Naive thymus-derived CD4-positive, alpha-beta T cell (primary cell): ENCODE measurements at regions not wholly inside any gene's neighbourhood (a gene's known extent, or its start where the extent isn't known, plus 50 kb on each side); places are given as distances from the start of the nearest gene placed in this dataset.
"Not testable (repeated sequence)": the region's sequence is repeated elsewhere in the genome, so short reads cannot be mapped to it uniquely, and the experiment has no call there.

Experiments used
- ATAC-seq: fragments of 150-1000 bp; cut with Tn5 transposase; 2 replicates; pipeline ENCODE4 v1.10.0; 2021; ENCODE audit warnings: mild to moderate bottlenecking, moderate library complexity
- CTCF ChIA-PET: fragments of 350-600 bp; sonication (Branson Sonifier 250); formaldehyde crosslinking; loops from one replicate; lab custom pipeline; 2021; ENCODE audit warnings: antibody characterized with exemption; lab: Charles Lee
- POLR2A ChIA-PET: fragments of 350-600 bp; sonication (Branson Sonifier 250); formaldehyde crosslinking; loops from one replicate; lab custom pipeline; 2021; ENCODE audit warnings: antibody characterized with exemption, inconsistent platforms; lab: Charles Lee
- DNase-seq, 9 donors: peaks; one replicate each; pipeline versions ENCODE4 v3.0.0 to v3.0.0-alpha.2; 2020 to 2022; ENCODE audit warnings: mixed read lengths in 1 of 9
- H3K27ac ChIP-seq: one replicate; pipeline ENCODE4 v1.7.0; 2013; ENCODE audit warnings: mild to moderate bottlenecking, low read depth, low read length, moderate library complexity
- H3K27me3 ChIP-seq, 2 donors: one replicate each; pipeline ENCODE4 v1.7.0; 2013; ENCODE audit warnings: low read length in 2 of 2, mild to moderate bottlenecking in 2 of 2, moderate library complexity in 2 of 2; ENCODE audit not compliant: control insufficient read depth in 2 of 2, insufficient read depth in 2 of 2
- H3K36me3 ChIP-seq, 3 experiments: 1 replicate in 2 of 3; 2 replicates in 1 of 3; pipeline ENCODE4 v1.7.0; 2013; ENCODE audit warnings: low read length in 3 of 3, mild to moderate bottlenecking in 3 of 3, moderate library complexity in 1 of 3; ENCODE audit not compliant: insufficient read depth in 3 of 3, control insufficient read depth in 2 of 3
- H3K4me1 ChIP-seq, 2 donors: one replicate each; pipeline ENCODE4 v1.7.0; 2013; ENCODE audit warnings: low read length in 2 of 2, mild to moderate bottlenecking in 2 of 2, moderate library complexity in 1 of 2; ENCODE audit not compliant: control insufficient read depth in 2 of 2, insufficient read depth in 2 of 2
- H3K4me3 ChIP-seq: 2 replicates; pipeline ENCODE4 v1.7.0; 2013; ENCODE audit warnings: mild to moderate bottlenecking, low read length
- H3K9me3 ChIP-seq, 3 experiments: 1 replicate in 2 of 3; 2 replicates in 1 of 3; pipeline ENCODE4 v1.7.0; 2013; ENCODE audit warnings: low read length in 3 of 3; ENCODE audit not compliant: control insufficient read depth in 2 of 3
- H3K27ac Mint-ChIP-seq, 9 donors: one replicate each; pipeline ENCODE4 v1.8.0; 2020 to 2022; ENCODE audit warnings: mixed read lengths in 9 of 9, mild to moderate bottlenecking in 8 of 9, moderate library complexity in 5 of 9, inconsistent platforms in 2 of 9
- H3K27me3 Mint-ChIP-seq, 5 donors: one replicate each; pipeline ENCODE4 v1.8.0; 2021 to 2022; ENCODE audit warnings: mixed read lengths in 5 of 5, mild to moderate bottlenecking in 1 of 5
- H3K36me3 Mint-ChIP-seq, 5 donors: one replicate each; pipeline ENCODE4 v1.8.0; 2020 to 2022; ENCODE audit warnings: mixed read lengths in 5 of 5, mild to moderate bottlenecking in 3 of 5, inconsistent platforms in 1 of 5
- H3K4me1 Mint-ChIP-seq, 7 donors: one replicate each; pipeline ENCODE4 v1.8.0; 2020 to 2022; ENCODE audit warnings: mixed read lengths in 7 of 7, mild to moderate bottlenecking in 3 of 7, inconsistent platforms in 1 of 7
- H3K4me3 Mint-ChIP-seq, 10 donors: one replicate each; pipeline ENCODE4 v1.8.0; 2020 to 2022; ENCODE audit warnings: mild to moderate bottlenecking in 10 of 10, mixed read lengths in 10 of 10, moderate library complexity in 6 of 10, inconsistent platforms in 2 of 10
- H3K9me3 Mint-ChIP-seq, 11 donors: one replicate each; pipeline ENCODE4 v1.8.0; 2020 to 2022; ENCODE audit warnings: mixed read lengths in 11 of 11, mild to moderate bottlenecking in 4 of 11, inconsistent platforms in 1 of 11, moderate library complexity in 1 of 11
- intact Hi-C, 2 donors: fragments of 100-400 bp; cut with micrococcal nuclease; formaldehyde crosslinking; loops; one replicate each; pipeline ENCODE4 v1.15.1; 2023

DNA sequence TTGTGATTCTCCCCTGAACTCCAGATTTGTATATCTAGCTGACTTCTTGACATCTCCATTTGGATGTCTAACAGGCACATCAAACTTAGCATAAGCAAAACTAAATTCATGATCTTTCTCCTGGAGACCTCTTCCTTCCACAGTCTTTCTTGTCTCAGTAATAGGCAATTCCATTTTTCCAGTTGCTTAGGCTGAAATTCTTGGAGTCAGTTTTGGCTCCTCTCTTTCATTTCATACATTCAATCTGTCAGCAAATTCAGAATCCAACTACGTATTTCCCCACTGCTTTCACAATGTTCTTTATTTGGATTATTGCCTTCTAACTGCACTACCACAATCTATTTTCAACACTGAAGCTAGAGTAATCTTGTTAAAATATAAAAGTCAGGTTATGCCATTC is 219.9 kb upstream of the GLRA2 start:
- no peaks in the 10 kb centered on the region for H3K4me1 ChIP-seq
- H3K27me3 ChIP-seq, result no peaks in the 10 kb centered on the region
- CTCF ChIA-PET, result no interaction called here
- no peaks in the 10 kb centered on the region for H3K36me3 ChIP-seq
- H3K27me3 Mint-ChIP-seq, result no peaks in the 10 kb centered on the region
- H3K27ac Mint-ChIP-seq, result no peak overlapping the region
- no peak overlapping the region for H3K4me3 Mint-ChIP-seq
- H3K27ac ChIP-seq, result no peak overlapping the region
- no peaks in the 10 kb centered on the region for H3K36me3 Mint-ChIP-seq
- H3K4me1 Mint-ChIP-seq, result no peaks in the 10 kb centered on the region
- no peak for DNase-seq
- intact Hi-C loops, result no loop called here
- no peak for ATAC-seq
- no peak overlapping the region for H3K4me3 ChIP-seq
- POLR2A ChIA-PET, result no interaction called here
- no peaks in the 10 kb centered on the region for H3K9me3 ChIP-seq
- peaks cover 0 to 14% (median 0%) of the 10 kb centered on the region in 11 donors for H3K9me3 Mint-ChIP-seq

DNA sequence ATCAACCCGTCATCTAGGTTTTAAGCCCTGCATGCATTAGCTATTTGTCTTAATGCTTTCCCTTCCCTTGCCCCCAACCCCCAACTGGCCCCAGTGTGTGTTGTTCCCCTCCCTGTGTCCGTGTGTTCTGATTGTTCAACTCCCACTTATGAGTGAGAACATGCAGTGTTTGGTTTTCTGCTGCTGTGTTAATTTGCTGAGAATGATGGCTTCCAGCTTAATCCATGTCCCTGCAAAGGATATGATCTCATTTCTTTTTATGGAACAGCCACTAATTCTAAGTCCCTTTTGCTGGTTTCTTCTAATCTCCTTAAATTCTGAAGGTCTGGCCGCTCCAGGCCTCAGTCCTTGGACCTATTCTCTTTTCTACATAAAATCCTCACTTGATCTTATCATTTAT is 220.4 kb upstream of the GLRA2 start:
- POLR2A ChIA-PET, intact Hi-C loops: not testable (repeated sequence)

DNA sequence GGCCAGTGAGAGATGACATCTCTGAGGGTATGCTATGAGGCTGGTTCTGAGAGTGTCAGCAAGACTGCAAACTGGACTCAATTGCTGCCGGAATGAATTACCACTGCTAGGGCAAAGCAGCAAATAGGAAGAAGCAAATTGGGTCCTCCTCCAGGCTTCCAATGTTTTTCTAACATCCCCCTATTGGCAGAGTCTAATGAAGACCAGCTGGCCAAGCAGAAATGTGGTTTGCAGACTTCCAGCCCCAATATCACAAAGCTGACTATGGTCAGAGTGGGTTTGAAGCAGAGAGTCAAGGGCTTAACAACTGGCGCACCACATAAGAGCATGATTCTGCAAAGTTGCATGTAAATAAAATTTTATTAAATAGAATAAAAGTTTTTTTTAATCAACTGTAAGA is 225.4 kb upstream of the GLRA2 start:
- Mint-ChIP-seq H3K4me3 (no peak overlapping the region), H3K9me3 (peaks cover 0 to 3% (median 0%) of the 10 kb centered on the region in 11 donors), H3K4me1 (no peaks in the 10 kb centered on the region), H3K36me3 (no peaks in the 10 kb centered on the region), H3K27me3 (no peaks in the 10 kb centered on the region), H3K27ac (no peak overlapping the region)
- DNase-seq (no peak), ATAC-seq (no peak)
- Histone ChIP-seq H3K36me3 (no peaks in the 10 kb centered on the region), H3K4me1 (no peaks in the 10 kb centered on the region), H3K27me3 (no peaks in the 10 kb centered on the region), H3K9me3 (no peaks in the 10 kb centered on the region), H3K4me3 (no peak overlapping the region), H3K27ac (no peak overlapping the region)
- POLR2A ChIA-PET, result no interaction called here
- CTCF ChIA-PET, result no interaction called here
- intact Hi-C loops, result no loop called here

More for the DNA sequence above, 220.4 kb upstream of the GLRA2 start:
- ATAC-seq, DNase-seq, H3K27ac Mint-ChIP-seq, H3K27me3 Mint-ChIP-seq, H3K4me1 Mint-ChIP-seq, H3K9me3 ChIP-seq, CTCF ChIA-PET, H3K4me1 ChIP-seq, H3K27me3 ChIP-seq, H3K36me3 ChIP-seq, H3K27ac ChIP-seq, H3K4me3 ChIP-seq, H3K4me3 Mint-ChIP-seq, H3K36me3 Mint-ChIP-seq: not testable (repeated sequence)
- H3K9me3 Mint-ChIP-seq, result peaks cover 0 to 14% (median 0%) of the 10 kb centered on the region in 11 donors

DNA sequence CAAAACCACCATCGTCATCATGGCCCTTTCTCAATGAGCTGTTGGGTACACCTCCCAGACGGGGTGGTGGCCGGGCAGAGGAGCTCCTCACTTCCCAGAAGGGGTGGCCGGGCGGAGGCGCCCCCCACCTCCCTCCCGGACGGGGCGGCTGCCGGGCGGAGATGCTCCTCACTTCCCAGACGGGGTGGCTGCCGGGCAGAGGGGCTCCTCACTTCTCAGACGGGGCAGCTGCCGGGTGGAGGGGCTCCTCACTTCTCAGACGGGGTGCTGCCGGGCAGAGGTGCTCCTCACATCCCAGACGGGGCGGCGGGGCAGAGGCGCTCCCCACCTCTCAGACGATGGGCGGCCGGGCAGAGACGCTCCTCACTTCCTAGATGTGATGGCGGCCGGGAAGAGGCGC is 226.8 kb upstream of the GLRA2 start:
- H3K36me3 ChIP-seq, POLR2A ChIA-PET, H3K9me3 Mint-ChIP-seq, H3K27ac Mint-ChIP-seq, H3K9me3 ChIP-seq, H3K27me3 Mint-ChIP-seq, H3K4me3 Mint-ChIP-seq, DNase-seq, H3K36me3 Mint-ChIP-seq, H3K4me1 Mint-ChIP-seq, intact Hi-C loops, ATAC-seq, CTCF ChIA-PET, H3K4me1 ChIP-seq, H3K27me3 ChIP-seq, H3K4me3 ChIP-seq, H3K27ac ChIP-seq: not testable (repeated sequence)

DNA sequence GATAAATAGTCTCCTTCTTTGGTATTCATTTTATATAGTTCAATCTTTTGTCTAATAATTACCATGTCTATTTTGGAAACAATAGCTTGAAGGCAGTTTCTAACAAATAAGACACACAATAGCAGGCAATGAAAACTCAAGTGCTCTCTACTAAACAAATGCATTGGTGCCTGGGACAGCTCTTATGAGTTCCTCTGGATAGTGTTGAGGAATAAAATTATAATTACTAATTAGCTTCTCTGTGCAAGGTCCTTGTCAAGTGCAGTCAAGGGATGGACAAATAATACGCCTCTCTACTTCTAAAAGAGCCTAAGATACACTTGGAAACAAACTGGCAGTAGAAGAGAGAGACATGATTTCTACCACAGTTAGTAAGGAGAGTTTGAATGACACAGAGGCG is 229.0 kb upstream of the GLRA2 start:
- Mint-ChIP-seq H3K4me1 (no peaks in the 10 kb centered on the region), H3K27me3 (no peaks in the 10 kb centered on the region), H3K4me3 (no peak overlapping the region), H3K27ac (no peak overlapping the region), H3K9me3 (peaks cover 0 to 2% (median 0%) of the 10 kb centered on the region in 11 donors), H3K36me3 (no peaks in the 10 kb centered on the region)
- no peaks in the 10 kb centered on the region for H3K9me3 ChIP-seq
- H3K27me3 ChIP-seq, result no peaks in the 10 kb centered on the region
- CTCF ChIA-PET, result no interaction called here
- POLR2A ChIA-PET, result no interaction called here
- H3K4me3 ChIP-seq, result no peak overlapping the region
- ATAC-seq (no peak), DNase-seq (no peak)
- no peaks in the 10 kb centered on the region for H3K36me3 ChIP-seq
- H3K4me1 ChIP-seq, result no peaks in the 10 kb centered on the region
- H3K27ac ChIP-seq, result no peak overlapping the region
- intact Hi-C loops, result no loop called here

DNA sequence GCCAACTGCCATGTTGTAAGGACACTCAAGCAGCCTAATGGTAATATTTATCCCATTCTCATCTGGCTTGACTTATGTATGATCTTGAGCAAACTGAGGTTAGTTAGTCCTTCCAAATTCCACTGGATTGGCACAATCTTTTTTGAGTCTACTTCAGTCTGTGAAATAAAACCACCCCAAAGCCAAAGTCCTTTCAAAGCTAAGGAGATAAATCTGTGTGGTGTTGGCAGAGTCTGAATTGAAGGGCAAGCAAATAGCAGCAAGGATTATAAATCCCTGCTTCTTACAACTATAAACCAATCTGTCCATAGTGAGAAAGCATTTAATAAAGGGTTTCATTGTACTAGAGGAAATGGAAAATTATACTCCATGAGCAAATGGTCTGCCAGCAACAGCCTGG is 233.9 kb upstream of the GLRA2 start:
- CTCF ChIA-PET, result no interaction called here
- intact Hi-C loops, result no loop called here
- H3K4me1 ChIP-seq, result no peaks in the 10 kb centered on the region
- H3K4me1 Mint-ChIP-seq, result no peaks in the 10 kb centered on the region
- ATAC-seq, result no peak
- H3K36me3 Mint-ChIP-seq, result no peaks in the 10 kb centered on the region
- H3K9me3 Mint-ChIP-seq, result peaks cover 0 to 8% (median 2%) of the 10 kb centered on the region in 11 donors
- H3K4me3 ChIP-seq, result no peak overlapping the region
- H3K27me3 Mint-ChIP-seq, result no peaks in the 10 kb centered on the region
- H3K36me3 ChIP-seq, result no peaks in the 10 kb centered on the region
- POLR2A ChIA-PET, result no interaction called here
- no peak overlapping the region for H3K27ac ChIP-seq
- H3K27ac Mint-ChIP-seq, result no peak overlapping the region
- H3K27me3 ChIP-seq, result no peaks in the 10 kb centered on the region
- no peak overlapping the region for H3K4me3 Mint-ChIP-seq
- no peak for DNase-seq
- no peaks in the 10 kb centered on the region for H3K9me3 ChIP-seq

DNA sequence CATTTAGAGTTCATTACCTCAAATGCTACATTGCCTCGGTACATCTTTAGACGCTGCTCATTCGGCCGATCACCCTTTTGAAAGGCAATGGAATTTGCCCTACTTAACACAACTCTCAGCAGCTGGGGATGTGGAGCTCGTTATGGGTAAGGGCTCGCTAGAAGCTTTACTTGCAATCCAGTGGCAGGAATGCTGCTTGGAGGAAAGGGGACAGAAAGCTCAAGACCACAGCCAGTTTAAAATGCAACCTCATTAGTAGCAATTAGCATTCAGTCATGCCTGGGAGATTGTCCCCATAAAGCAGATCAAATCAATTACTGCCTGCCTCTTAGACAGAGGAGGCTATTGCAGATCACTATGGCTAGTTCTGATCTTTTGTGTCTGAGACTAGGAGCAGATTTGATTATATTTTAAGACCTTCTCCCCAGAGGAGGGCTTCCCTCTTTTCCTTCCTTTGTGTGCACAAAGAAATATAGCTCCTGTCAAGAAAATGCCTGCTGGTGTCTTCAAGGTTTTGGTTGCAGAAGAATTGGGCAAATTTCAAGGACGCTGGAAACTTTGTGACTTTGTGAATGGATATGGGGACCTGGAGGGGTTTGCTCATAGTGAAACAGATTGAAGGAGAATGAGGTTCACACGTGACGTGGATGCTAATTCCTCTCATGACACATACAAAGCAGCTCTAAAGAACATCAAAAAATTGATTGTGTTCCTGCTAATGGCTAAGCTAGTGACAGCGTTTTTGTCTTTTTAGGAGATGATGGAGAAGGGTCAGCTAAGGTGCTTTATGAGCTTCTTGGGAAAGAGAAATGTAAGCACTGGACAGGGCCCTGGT is 237.5 kb upstream of the GLRA2 start:
- Mint-ChIP-seq H3K27ac (no peak overlapping the region), H3K4me1 (no peaks in the 10 kb centered on the region), H3K36me3 (no peaks in the 10 kb centered on the region), H3K4me3 (no peak overlapping the region), H3K27me3 (no peaks in the 10 kb centered on the region), H3K9me3 (peaks cover 0 to 11% (median 1%) of the 10 kb centered on the region in 11 donors)
- DNase-seq (no peak), ATAC-seq (no peak)
- ChIA-PET POLR2A (no interaction called here), CTCF (no interaction called here)
- no peak overlapping the region for H3K4me3 ChIP-seq
- no peaks in the 10 kb centered on the region for H3K36me3 ChIP-seq
- no peak overlapping the region for H3K27ac ChIP-seq
- intact Hi-C loops, result no loop called here
- H3K4me1 ChIP-seq, result no peaks in the 10 kb centered on the region
- no peaks in the 10 kb centered on the region for H3K9me3 ChIP-seq
- H3K27me3 ChIP-seq, result no peaks in the 10 kb centered on the region
